NCI-H2196 (cell line): ENCODE measurements at regions not wholly inside any gene's neighbourhood (a gene's known extent, or its start where the extent isn't known, plus 50 kb on each side); places are given as distances from the start of the nearest gene placed in this dataset.

ENCODE experiments used
- DNase-seq: peaks from one replicate; lab custom pipeline; 2025; ENCODE audit not compliant: unreplicated experiment; lab: John Stamatoyannopoulos, UW

- DNase-seq, result no peak
Observed at GRCh38 chr11:122062763-122063162, 53.3 kb downstream of the BLID start.

DNA sequence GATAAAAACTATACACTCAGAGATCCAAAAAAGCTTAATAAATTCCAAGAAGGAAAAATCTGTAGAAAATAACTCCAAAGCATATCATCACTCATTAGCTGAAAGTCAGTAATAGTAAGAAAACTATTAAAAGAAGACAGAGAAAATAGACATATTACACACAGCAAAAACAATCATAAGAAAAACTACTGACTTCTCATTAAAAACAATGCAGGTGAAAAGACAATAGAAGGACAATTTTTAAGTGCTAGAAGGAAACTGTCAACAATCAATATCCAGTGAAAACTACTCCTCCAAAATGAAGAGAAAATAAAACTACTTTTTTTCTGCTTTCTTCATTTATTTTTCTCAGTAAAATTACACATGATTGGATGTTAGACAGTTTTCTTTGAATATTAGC, 56.5 kb downstream of the BLID start:
- no peak for DNase-seq

DNA sequence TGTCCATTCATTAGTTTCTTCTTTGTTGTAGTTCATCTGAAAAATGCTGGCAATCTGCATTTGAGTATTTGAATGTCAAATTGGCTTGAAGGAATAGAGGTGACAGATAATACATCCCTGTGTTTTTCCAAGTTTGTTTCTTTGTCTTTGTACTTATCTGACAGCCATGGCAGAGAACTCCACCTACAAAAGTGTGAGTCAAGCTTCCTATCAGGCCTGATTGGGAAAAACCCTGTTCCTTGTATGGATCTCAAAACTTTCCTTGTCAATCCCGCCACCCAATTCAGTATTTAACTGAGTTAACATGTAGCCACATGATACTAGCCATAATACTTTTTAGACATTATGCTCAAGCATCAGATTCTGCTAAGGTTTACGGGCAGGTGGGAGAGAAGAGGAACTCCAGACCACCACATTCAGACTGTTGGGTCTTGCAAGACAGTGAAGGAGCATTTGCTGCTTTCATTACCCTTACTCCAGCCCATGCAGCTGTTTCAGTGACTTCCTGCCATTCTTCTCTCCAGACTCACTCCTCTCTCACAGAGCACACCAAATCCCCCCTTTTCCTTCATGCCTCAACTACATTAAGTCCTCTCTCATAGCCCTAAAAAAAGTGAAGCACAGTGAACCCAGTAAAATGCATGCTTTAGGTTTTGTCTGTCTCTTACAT, 65.9 kb downstream of the BLID start:
- DNase-seq, result no peak

- DNase-seq, result no peak
Observed at GRCh38 chr11:122048401-122048800, 67.6 kb downstream of the BLID start.

DNA sequence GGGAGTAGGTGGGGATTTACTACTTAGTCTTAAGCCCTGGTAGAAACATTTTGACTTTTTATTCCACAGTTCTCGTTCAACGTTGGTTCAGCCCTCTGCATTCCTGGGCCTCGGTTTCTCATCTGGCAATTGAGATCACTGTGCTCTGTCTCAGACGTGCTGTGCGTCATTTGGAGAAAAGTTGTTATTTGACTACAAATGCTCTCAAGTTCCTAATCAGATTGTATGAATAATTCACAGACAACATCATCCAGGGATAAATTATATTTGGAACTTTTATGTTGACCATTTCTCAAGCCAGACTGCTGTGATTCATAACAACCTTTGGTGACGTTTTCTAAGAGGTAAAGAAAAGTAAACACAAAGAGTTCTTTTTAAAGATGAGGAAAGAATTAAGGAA, 69.2 kb downstream of the BLID start:
- DNase-seq, result no peak

DNA sequence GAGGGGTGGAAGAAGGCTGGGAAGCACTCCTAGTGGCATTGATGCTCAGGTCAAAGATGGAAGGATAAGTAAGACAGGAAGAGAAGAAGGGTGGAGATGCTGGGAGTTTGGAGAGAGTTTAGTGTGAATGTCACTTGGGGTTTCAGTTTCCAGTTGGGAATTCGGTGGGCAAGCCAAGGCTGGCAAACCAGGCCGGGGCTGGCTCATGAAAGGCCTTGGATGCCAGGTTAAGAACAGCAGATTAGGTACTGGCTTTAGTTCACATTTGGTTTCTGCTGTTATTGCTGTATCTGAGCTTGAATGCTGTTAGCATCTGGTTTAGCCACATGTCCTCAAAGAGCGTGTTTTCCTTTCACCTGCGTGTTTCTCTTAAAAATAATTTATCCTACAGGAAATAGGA, 69.6 kb downstream of the BLID start:
- DNase-seq, result no peak

DNA sequence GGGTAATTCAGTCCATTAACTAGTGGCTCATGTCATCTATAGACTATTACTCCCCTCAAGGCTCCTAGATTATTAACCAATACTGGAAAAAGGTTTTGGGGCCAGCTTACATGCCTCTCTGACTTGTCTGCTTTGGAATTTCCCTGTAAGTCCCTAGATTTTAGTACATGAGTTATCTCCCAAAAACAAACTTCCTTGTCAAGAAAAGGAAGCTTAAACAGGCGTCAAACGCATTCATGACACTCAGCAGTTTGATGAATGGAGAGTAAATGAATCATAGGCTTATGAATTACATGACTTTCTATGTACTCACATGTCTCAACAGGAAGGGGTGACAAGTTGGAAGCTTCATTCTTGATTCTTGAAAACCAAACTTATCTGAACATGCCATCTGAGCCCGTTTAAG, 70.8 kb downstream of the BLID start:
- DNase-seq, result no peak

- no peak for DNase-seq
Observed at GRCh38 chr11:122044086-122044485, 71.9 kb downstream of the BLID start.

- DNase-seq, result no peak
Observed at GRCh38 chr11:122042981-122043380, 73.0 kb downstream of the BLID start.

GRCh38 chr11:122040464-122040863, 75.6 kb downstream of the BLID start:
- no peak for DNase-seq

DNA sequence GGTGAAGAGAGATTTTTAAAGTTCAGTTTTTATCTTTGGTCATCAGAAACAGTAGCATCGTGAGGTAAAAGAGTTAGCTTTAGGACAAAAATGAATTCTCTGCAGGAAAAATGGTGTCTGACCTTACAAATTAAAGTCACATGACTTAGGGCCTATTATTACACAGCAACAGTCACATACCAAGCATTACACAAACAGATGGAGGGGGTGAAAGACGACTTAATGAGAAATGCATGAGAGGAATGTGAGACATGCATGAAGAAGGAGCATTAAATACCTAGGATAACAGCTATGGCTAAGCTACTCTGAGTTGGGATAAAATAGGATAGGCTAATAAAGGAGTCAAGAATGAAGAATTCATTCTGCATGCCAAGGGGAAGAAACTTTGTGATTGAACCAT, 77.5 kb downstream of the BLID start:
- no peak for DNase-seq

- no peak for DNase-seq
Observed at GRCh38 chr11:122037911-122038310, 78.1 kb downstream of the BLID start.

- no peak for DNase-seq
Observed at GRCh38 chr11:122036493-122036892, 79.5 kb downstream of the BLID start.

DNA sequence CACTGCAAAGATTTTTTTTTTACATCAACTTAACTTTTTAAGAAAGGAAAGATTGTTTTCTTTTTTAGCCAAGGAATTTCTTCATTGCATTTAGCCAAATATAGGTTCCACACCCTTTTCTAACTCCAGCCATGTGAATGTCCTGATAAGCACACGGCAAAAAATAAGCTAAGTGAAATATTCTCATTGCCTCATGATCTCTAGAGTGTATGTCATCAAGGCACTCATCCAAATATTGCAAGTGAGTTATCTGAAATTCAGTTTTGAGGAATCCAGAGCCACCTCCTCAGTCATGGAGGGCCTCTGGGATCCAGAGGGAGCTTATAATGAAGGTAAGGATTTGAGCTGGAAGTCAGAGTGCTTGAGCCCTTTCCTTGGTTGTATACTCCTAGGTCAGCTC, 80.0 kb downstream of the BLID start:
- DNase-seq, result no peak

- no peak for DNase-seq
Observed at GRCh38 chr11:122033631-122034030, 82.4 kb downstream of the BLID start.

- no peak for DNase-seq
Observed at GRCh38 chr11:122033193-122033592, 82.8 kb downstream of the BLID start.

- DNase-seq, result no peak
Observed at GRCh38 chr11:122032317-122032716, 83.7 kb downstream of the BLID start.

- no peak for DNase-seq
Observed at GRCh38 chr11:122031813-122032212, 84.2 kb downstream of the BLID start.

GRCh38 chr11:122030286-122030685, 85.7 kb downstream of the BLID start:
- DNase-seq, result no peak

- DNase-seq, result no peak
Observed at GRCh38 chr11:122028545-122028944, 87.5 kb downstream of the BLID start.

DNA sequence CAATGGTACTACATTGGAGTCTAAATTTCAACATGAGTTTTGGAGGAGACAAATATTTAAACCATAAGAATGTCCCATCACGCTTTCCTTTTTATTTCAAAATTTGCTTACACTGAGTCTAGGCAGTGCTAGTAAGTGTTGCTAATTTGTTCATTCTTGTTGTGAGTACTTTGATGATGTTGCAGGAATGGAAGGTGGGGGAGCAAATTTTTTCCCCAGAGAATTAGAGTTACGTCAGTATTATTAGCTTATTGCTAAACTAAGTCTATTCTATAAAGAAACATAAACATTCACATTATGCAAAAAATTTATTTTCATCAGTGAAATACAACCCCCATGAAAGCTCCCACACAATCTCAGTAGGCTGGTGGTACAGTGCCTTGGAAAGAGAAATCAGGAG, 88.0 kb downstream of the BLID start:
- no peak for DNase-seq

DNA sequence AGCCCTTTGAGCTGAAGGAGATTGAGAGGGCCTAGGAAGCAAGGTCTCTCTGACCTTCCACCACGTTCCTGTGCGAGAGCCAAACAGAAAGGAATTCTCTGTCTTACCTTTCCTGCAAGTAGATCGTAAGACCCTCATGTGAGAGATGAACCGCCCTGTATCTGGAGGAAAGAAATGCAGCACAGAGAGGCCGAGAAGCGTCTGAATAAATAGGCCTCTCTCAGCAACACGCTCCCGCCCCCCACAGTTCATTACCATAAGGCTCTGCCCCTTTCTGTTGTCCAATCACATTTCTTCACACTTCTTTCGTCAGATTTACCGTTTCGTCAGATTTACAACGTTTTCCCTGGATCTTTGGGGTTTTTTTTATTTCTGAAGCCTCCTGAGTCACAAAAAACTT, 90.3 kb downstream of the BLID start:
- DNase-seq, result no peak

- no peak for DNase-seq
Observed at GRCh38 chr11:122024278-122024677, 91.7 kb downstream of the BLID start.
